ENCODE measurements at regions not wholly inside any gene's neighbourhood (a gene's known extent, or its start where the extent isn't known, plus 50 kb on each side); places are given as distances from the start of the nearest gene placed in this dataset.

- TF ChIP-seq, protein P1, sequence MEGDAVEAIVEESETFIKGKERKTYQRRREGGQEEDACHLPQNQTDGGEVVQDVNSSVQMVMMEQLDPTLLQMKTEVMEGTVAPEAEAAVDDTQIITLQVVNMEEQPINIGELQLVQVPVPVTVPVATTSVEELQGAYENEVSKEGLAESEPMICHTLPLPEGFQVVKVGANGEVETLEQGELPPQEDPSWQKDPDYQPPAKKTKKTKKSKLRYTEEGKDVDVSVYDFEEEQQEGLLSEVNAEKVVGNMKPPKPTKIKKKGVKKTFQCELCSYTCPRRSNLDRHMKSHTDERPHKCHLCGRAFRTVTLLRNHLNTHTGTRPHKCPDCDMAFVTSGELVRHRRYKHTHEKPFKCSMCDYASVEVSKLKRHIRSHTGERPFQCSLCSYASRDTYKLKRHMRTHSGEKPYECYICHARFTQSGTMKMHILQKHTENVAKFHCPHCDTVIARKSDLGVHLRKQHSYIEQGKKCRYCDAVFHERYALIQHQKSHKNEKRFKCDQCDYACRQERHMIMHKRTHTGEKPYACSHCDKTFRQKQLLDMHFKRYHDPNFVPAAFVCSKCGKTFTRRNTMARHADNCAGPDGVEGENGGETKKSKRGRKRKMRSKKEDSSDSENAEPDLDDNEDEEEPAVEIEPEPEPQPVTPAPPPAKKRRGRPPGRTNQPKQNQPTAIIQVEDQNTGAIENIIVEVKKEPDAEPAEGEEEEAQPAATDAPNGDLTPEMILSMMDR (IDR thresholded peaks at IDR 0.05): no peak
- no peak for DNase-seq
- Histone ChIP-seq H3K36me3 (no peaks in the 10 kb centered on the region), H3K4me3 (no peak overlapping the region), H3K27me3 (no peaks in the 10 kb centered on the region), H3K27ac (no peak overlapping the region), H3K4me1 (no peaks in the 10 kb centered on the region), H3K9me3 (no peaks in the 10 kb centered on the region)
- intact Hi-C loops (cut with DNase I; ENCODE audit: low total_unique reads): no loop called here
These were observed 513.8 kb downstream of the PTPRC start for GRCh38 chr1:199152676-199153075.

DNA sequence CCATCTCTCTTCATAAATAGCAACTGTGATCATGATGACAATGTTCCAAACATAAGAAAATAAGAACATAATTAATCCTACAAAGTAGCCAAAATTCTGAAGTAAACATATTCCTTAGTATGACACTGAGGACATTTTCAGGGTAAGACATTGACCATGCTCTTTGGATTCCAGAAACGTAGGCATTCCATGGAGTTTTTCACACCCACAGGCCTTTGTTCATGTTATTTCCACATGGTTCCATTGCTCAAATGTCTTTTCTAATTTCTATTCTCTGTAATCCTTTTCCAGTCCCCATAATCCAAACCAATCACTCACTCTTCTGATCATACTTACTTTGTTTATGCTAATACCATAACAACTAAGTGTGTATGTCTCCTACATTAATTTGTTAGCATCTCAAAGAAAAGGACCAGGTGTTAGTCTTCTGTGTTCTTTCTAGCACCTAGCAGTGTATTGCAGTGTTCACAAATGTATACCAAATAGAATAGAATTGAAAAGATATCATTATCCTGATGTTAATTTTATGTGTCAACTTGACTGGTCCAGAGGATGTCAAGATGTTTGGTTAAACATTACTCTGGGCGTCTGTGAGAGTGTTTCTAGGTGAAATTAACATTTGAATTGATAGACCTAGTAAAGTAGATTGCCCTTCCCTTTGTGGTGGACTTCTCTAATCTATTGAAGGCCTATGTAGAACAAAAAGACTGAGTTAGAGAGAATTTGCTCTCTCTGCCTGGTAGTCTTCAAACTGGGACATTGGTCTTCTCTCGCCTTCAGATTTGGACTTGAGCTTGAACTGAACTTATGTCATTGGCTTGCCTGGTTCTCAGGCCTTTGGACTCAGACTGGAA, 516.6 kb downstream of the PTPRC start:
- Histone ChIP-seq H3K4me3 (no peak overlapping the region), H3K36me3 (no peaks in the 10 kb centered on the region), H3K27me3 (no peaks in the 10 kb centered on the region), H3K9me3 (no peaks in the 10 kb centered on the region), H3K4me1 (no peaks in the 10 kb centered on the region), H3K27ac (no peak overlapping the region)
- no peak for DNase-seq
- intact Hi-C loops (cut with DNase I; ENCODE audit: low total_unique reads): no loop called here
- TF ChIP-seq, protein P1 (IDR thresholded peaks at IDR 0.05): no peak

- no peaks in the 10 kb centered on the region for H3K4me1 ChIP-seq
- intact Hi-C loops (cut with DNase I; ENCODE audit: low total_unique reads): no loop called here
- no peak for DNase-seq
- no peak overlapping the region for H3K27ac ChIP-seq
- no peaks in the 10 kb centered on the region for H3K27me3 ChIP-seq
- H3K4me3 ChIP-seq: no peak overlapping the region
- H3K9me3 ChIP-seq: no peaks in the 10 kb centered on the region
- TF ChIP-seq, protein P1 (IDR thresholded peaks at IDR 0.05): no peak
- H3K36me3 ChIP-seq: no peaks in the 10 kb centered on the region
These were observed 518.7 kb downstream of the PTPRC start for GRCh38 chr1:199157494-199157893.

DNA sequence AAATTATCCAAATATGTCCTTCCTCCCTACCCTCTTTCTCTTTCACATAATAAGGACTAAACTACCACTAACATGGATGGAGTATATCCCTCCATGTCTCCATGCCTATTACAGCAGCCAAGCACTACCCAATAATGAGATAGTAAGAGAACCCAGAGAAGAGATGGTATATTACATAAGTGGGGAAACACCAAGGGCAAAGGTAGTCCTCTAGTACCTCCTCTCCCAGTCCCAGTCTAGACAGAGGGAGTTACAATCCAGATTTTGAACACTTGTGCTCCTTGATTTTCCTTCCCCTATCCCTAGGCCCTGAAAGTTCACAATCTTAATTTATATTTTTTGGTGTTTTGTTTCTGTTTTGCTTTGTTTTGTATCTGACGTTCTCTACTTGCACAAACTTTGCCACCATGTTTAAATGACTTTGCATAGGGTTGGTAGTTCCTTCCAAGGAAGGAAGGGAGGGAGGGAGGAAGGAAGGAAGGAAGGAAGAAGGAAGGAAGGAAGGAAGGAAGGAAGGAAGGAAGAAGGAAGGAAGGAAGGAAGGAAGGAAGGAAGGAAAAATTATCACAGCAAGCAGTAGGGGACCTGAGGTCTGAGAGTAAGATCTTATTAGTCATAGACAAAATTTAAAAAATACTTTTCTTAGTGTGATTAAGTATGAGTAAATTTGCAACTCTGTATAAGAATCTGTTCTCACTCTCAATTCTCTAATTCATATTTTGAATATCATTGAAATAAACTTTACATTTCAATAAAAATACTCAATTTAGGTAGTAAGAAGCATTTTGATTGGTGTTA, 521.9 kb downstream of the PTPRC start:
- no peaks in the 10 kb centered on the region for H3K4me1 ChIP-seq
- H3K27ac ChIP-seq: no peak overlapping the region
- TF ChIP-seq, protein P1 (IDR thresholded peaks at IDR 0.05): no peak
- no peak overlapping the region for H3K4me3 ChIP-seq
- H3K36me3 ChIP-seq: no peaks in the 10 kb centered on the region
- no peaks in the 10 kb centered on the region for H3K27me3 ChIP-seq
- no peaks in the 10 kb centered on the region for H3K9me3 ChIP-seq
- intact Hi-C loops (cut with DNase I; ENCODE audit: low total_unique reads): no loop called here
- no peak for DNase-seq

DNA sequence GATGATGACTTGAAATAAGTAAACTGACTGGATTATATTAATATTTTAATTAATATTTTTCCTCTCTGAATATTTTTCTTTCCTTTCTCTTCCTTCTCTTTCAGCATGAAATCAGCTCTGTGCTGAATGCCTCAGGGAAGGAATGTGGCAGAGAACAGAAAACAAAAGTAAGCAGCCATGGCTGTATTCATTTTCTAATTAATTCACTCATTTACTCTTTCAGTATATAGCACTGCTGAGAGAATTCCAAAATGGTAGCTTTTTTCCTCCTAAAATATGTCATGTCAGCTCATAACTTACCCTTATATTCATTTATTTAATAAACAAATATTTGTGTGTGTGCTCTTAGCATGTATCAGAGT, 522.5 kb downstream of the PTPRC start:
- TF ChIP-seq, protein P1 (IDR thresholded peaks at IDR 0.05): no peak
- Histone ChIP-seq H3K36me3 (no peaks in the 10 kb centered on the region), H3K9me3 (no peaks in the 10 kb centered on the region), H3K4me3 (no peak overlapping the region), H3K27ac (no peak overlapping the region), H3K4me1 (no peaks in the 10 kb centered on the region), H3K27me3 (no peaks in the 10 kb centered on the region)
- intact Hi-C loops (cut with DNase I; ENCODE audit: low total_unique reads): no loop called here
- DNase-seq: no peak

Data from tibial artery (tissue), 4 donors.